HCT116 (cell line): ENCODE measurements at regions not wholly inside any gene's neighbourhood (a gene's known extent, or its start where the extent isn't known, plus 50 kb on each side); places are given as distances from the start of the nearest gene placed in this dataset.

ENCODE experiments used
- ATAC-seq: fragments of 200-7000 bp; cut with Tn5 transposase; 2 replicates; pipeline ENCODE4 v1.9.1; 2020; ENCODE audit warnings: mild to moderate bottlenecking, moderate library complexity
- BruUV-seq: library from RNA; stranded (reverse); fragments of 400-500 nt; replicated peaks from 2 replicates; lab custom pipeline; 2021; lab: Mats Ljungman, UMichigan
- CTCF ChIA-PET: fragments of 300-600 bp; sonication (Branson Sonifier 250); formaldehyde crosslinking; loops from one replicate; lab custom pipeline; 2021; ENCODE audit warnings: antibody characterized with exemption; lab: Charles Lee
- POLR2A ChIA-PET: fragments of 300-600, 350-600 bp; sonication (Branson Sonifier 250); formaldehyde crosslinking; loops from one replicate; lab custom pipeline; 2021; ENCODE audit warnings: antibody characterized with exemption; lab: Charles Lee
- RAD21 ChIA-PET, 2 experiments: fragments of 300-600 bp; sonication (Branson Sonifier 250); formaldehyde crosslinking; loops; one replicate each; lab custom pipeline; 2023; ENCODE audit warnings: low total read pairs in 2 of 2; ENCODE audit not compliant: uncharacterized antibody in 2 of 2, unreplicated experiment in 2 of 2, low non-redundant PET in 1 of 2; lab: Charles Lee
- DNase-seq: peaks from one replicate; pipeline ENCODE4 v3.0.0-alpha.2; 2010; ENCODE audit warnings: low read depth, low spot score
- H2AFZ ChIP-seq: fragments of 200-600 bp; shearing (Covaris generic), sonication (generic); 2 replicates; pipeline ENCODE4 v1.6.1; 2017; ENCODE audit warnings: low read depth, mixed run types, mixed read lengths, antibody characterized with exemption, low read length; ENCODE audit not compliant: poor library complexity, severe bottlenecking
- H3K27ac ChIP-seq: 2 replicates; pipeline ENCODE4 v1.5.1; 2012; ENCODE audit warnings: low read depth, low read length
- H3K27me3 ChIP-seq: fragments of 200-600 bp; sonication (generic); 2 replicates; pipeline ENCODE4 v1.6.1; 2016; ENCODE audit warnings: mixed run types, low read length, mixed read lengths; ENCODE audit not compliant: insufficient read depth
- H3K36me3 ChIP-seq, 2 experiments: fragments of 200-500 bp in 1 of 2; fragments of 200-600 bp in 1 of 2; sonication (Bioruptor generic) in 1 of 2; sonication (generic) in 1 of 2; 2 replicates each; pipeline versions ENCODE4 v1.5.1 to v1.6.1; 2014 to 2016; ENCODE audit warnings: low read length in 2 of 2, inconsistent platforms in 1 of 2, mixed read lengths in 1 of 2, mixed run types in 1 of 2; ENCODE audit not compliant: insufficient read depth in 2 of 2, control insufficient read depth in 1 of 2
- H3K4me1 ChIP-seq, 2 experiments: fragments of 200-600 bp in 1 of 2; sonication (generic) in 1 of 2; 2 replicates each; pipeline versions ENCODE4 v1.5.1 to v1.6.1; 2012 to 2017; ENCODE audit warnings: low read length in 2 of 2, inconsistent platforms in 1 of 2, mild to moderate bottlenecking in 1 of 2, mixed read lengths in 1 of 2, mixed run types in 1 of 2, moderate library complexity in 1 of 2; ENCODE audit not compliant: insufficient read depth in 2 of 2, control insufficient read depth in 1 of 2
- H3K4me2 ChIP-seq: fragments of 200-600 bp; sonication (generic); 2 replicates; pipeline ENCODE4 v1.6.1; 2017; ENCODE audit warnings: mixed run types, low read length, mixed read lengths
- H3K4me3 ChIP-seq, 2 experiments: fragments of 200-600 bp in 1 of 2; sonication (generic) in 1 of 2; replicated peaks in 1 of 2; 2 replicates each; pipeline ENCODE4 v1.5.1; 2011 to 2016; ENCODE audit warnings: low read length in 2 of 2, control low read depth in 1 of 2, low read depth in 1 of 2, mild to moderate bottlenecking in 1 of 2, mixed read lengths in 1 of 2, mixed run types in 1 of 2
- H3K79me2 ChIP-seq: fragments of 200-600 bp; sonication (generic); 2 replicates; pipeline ENCODE4 v1.6.1; 2017; ENCODE audit warnings: mild to moderate bottlenecking, mixed run types, low read length, moderate library complexity, mixed read lengths; ENCODE audit not compliant: insufficient read depth
- H3K9ac ChIP-seq: fragments of 200-600 bp; sonication (generic); 2 replicates; pipeline ENCODE4 v1.6.1; 2016; ENCODE audit warnings: low read length, mixed read lengths
- H3K9me2 ChIP-seq: fragments of 200-600 bp; sonication (generic), shearing (Covaris generic); 2 replicates; pipeline ENCODE4 v1.6.1; 2017; ENCODE audit warnings: mixed run types, mild to moderate bottlenecking, moderate library complexity; ENCODE audit not compliant: insufficient read depth
- H3K9me3 ChIP-seq, 2 experiments: fragments of 200-500 bp in 1 of 2; fragments of 200-600 bp in 1 of 2; sonication (Bioruptor generic) in 1 of 2; sonication (generic) in 1 of 2; 2 replicates each; pipeline ENCODE4 v1.6.1; 2014 to 2017; ENCODE audit warnings: low read length in 2 of 2, mixed read lengths in 2 of 2, inconsistent platforms in 1 of 2, low read depth in 1 of 2, mild to moderate bottlenecking in 1 of 2, mixed run types in 1 of 2, moderate library complexity in 1 of 2; ENCODE audit not compliant: control insufficient read depth in 1 of 2, insufficient read depth in 1 of 2
- H4K20me1 ChIP-seq: fragments of 200-600 bp; sonication (generic), shearing (Covaris generic); 2 replicates; pipeline ENCODE4 v1.6.1; 2017; ENCODE audit warnings: mixed run types, mild to moderate bottlenecking, moderate library complexity; ENCODE audit not compliant: insufficient read depth
- CBX3 ChIP-seq: IDR thresholded peaks from 2 replicates; pipeline ENCODE4 v1.6.1; 2012; ENCODE audit warnings: low read depth
- CEBPB ChIP-seq: IDR thresholded peaks from 2 replicates; pipeline ENCODE4 v1.6.1; 2012; ENCODE audit warnings: low read depth
- EGR1 ChIP-seq: IDR thresholded peaks from 2 replicates; pipeline ENCODE4 v1.6.1; 2012; ENCODE audit warnings: low read depth
- EZH2 ChIP-seq: fragments of 200-600 bp; sonication (generic); IDR thresholded peaks from 2 replicates; pipeline ENCODE4 v1.6.1; 2017; ENCODE audit warnings: antibody characterized with exemption, mixed run types
- EZH2phosphoT487 ChIP-seq: fragments of 200-600 bp; IDR thresholded peaks from 2 replicates; pipeline ENCODE4 v1.6.1; 2018; ENCODE audit warnings: antibody characterized with exemption, borderline replicate concordance
- FOSL1 ChIP-seq: IDR thresholded peaks from 2 replicates; pipeline ENCODE4 v1.6.1; 2012; ENCODE audit warnings: low read depth
- JUND ChIP-seq: IDR thresholded peaks from 2 replicates; pipeline ENCODE4 v1.6.1; 2012
- POLR2A ChIP-seq: IDR thresholded peaks from 2 replicates; pipeline ENCODE4 v1.7.0; 2011; ENCODE audit warnings: borderline replicate concordance; ENCODE audit not compliant: insufficient read depth, insufficient read length; ENCODE audit errors: extremely low read depth
- POLR2AphosphoS5 ChIP-seq: IDR thresholded peaks from 2 replicates; pipeline ENCODE4 v1.6.1; 2011; ENCODE audit warnings: mild to moderate bottlenecking, low read depth, low read length, moderate library complexity
- RAD21 ChIP-seq: IDR thresholded peaks from 2 replicates; pipeline ENCODE4 v1.6.1; 2012; ENCODE audit warnings: low read depth, mild to moderate bottlenecking
- SIN3A ChIP-seq: IDR thresholded peaks from 2 replicates; pipeline ENCODE4 v1.6.1; 2012; ENCODE audit warnings: low read depth
- TCF7L2 ChIP-seq: IDR thresholded peaks from 2 replicates; pipeline ENCODE4 v1.7.0; 2011; ENCODE audit warnings: borderline replicate concordance, inconsistent platforms; ENCODE audit not compliant: insufficient read depth, insufficient read length; ENCODE audit errors: extremely low read depth
- YY1 ChIP-seq: IDR thresholded peaks from 2 replicates; pipeline ENCODE4 v1.6.1; 2011; ENCODE audit warnings: low read length, low read depth, moderate library complexity, mild to moderate bottlenecking; ENCODE audit not compliant: insufficient replicate concordance; ENCODE audit errors: extremely low read depth
- intact Hi-C: fragments of 100-400 bp; cut with micrococcal nuclease; formaldehyde crosslinking; loops from 2 replicates; pipeline ENCODE4 v1.10.0; 2022
- TF ChIP-seq, protein P1 (sequence below): IDR thresholded peaks from 2 replicates; pipeline ENCODE4 v1.6.1; 2012
- TF ChIP-seq, protein P2 (sequence below): IDR thresholded peaks from 2 replicates; pipeline ENCODE4 v1.6.1; 2011; ENCODE audit warnings: mild to moderate bottlenecking, low read length, moderate library complexity; ENCODE audit not compliant: insufficient replicate concordance; ENCODE audit errors: extremely low read depth
- TF ChIP-seq, protein P3 (sequence below): IDR thresholded peaks from 2 replicates; pipeline ENCODE4 v1.6.1; 2012

DNA sequence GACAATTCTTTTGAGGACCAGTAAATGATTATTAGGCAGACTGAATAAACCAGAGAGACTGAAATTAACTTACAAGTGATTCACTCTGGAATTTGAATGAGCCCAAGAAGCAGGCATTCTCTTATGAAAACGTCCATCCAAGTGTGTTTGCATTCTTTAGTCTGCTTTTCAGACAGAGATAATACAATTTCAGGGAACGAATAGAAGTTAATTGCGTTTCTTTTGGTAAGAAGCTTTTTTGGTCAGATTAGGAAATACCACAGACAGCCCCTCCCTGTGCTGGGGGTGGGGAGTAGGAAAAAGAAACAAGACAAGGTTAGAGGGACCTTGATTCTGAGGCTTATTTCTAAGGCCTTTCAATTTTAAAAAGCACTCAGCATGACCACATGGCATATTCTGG lies 874.4 kb downstream of the SUCLG1 start:
- DNase-seq (no peak), ATAC-seq (no peak)
- H3K27ac ChIP-seq: no peak overlapping the region
- H3K27me3 ChIP-seq: no peaks in the 10 kb centered on the region
- no peak for TF ChIP-seq YY1
- TF ChIP-seq, protein P1, sequence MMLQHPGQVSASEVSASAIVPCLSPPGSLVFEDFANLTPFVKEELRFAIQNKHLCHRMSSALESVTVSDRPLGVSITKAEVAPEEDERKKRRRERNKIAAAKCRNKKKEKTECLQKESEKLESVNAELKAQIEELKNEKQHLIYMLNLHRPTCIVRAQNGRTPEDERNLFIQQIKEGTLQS: no peak
- no peak for TF ChIP-seq CEBPB
- no peak for TF ChIP-seq EGR1
- no peak for TF ChIP-seq JUND
- TF ChIP-seq, protein P2, sequence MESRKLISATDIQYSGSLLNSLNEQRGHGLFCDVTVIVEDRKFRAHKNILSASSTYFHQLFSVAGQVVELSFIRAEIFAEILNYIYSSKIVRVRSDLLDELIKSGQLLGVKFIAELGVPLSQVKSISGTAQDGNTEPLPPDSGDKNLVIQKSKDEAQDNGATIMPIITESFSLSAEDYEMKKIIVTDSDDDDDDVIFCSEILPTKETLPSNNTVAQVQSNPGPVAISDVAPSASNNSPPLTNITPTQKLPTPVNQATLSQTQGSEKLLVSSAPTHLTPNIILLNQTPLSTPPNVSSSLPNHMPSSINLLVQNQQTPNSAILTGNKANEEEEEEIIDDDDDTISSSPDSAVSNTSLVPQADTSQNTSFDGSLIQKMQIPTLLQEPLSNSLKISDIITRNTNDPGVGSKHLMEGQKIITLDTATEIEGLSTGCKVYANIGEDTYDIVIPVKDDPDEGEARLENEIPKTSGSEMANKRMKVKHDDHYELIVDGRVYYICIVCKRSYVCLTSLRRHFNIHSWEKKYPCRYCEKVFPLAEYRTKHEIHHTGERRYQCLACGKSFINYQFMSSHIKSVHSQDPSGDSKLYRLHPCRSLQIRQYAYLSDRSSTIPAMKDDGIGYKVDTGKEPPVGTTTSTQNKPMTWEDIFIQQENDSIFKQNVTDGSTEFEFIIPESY: no peak
- intact Hi-C loops: no loop called here
- no TSS peak for BruUV-seq
- no peaks in the 10 kb centered on the region for H3K36me3 ChIP-seq
- ChIA-PET POLR2A (no interaction called here), CTCF (no interaction called here), RAD21 (no interaction called here)
- no peak overlapping the region for H3K4me3 ChIP-seq
- H3K4me1 ChIP-seq: no peaks in the 10 kb centered on the region
- H3K79me2 ChIP-seq: no peaks in the 10 kb centered on the region
- H3K9me3 ChIP-seq: no peaks in the 10 kb centered on the region
- H3K9ac ChIP-seq: no peak overlapping the region
- no peaks in the 10 kb centered on the region for H3K9me2 ChIP-seq
- no peaks in the 10 kb centered on the region for H4K20me1 ChIP-seq
- no peak overlapping the region for H2AFZ ChIP-seq
- H3K4me2 ChIP-seq: no peak overlapping the region

DNA sequence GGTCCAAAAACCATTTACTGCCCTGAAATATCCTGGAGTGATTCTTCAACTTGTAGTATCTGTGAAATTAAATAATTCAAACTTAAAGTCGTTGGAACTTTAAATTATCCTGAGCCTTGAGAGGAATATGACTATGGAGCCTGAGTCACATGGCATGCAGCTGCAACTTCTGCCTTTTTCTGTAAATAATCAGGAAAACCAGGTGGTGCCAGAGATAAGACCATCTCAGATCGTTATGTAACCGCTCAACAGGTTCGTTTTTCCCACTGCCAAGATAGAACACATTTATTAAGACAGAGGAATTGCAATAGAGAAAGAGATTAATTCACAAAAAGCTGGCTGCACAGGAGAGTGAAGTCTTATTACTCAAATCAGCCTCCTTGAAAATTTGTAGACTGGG lies 876.5 kb downstream of the SUCLG1 start:
- intact Hi-C loops: no loop called here
- DNase-seq (no peak), ATAC-seq (no peak)
- no peaks in the 10 kb centered on the region for H3K9me2 ChIP-seq
- no peak overlapping the region for H2AFZ ChIP-seq
- H3K36me3 ChIP-seq: no peaks in the 10 kb centered on the region
- no peaks in the 10 kb centered on the region for H3K9me3 ChIP-seq
- H3K27ac ChIP-seq: no peak overlapping the region
- H3K4me3 ChIP-seq: no peak overlapping the region
- TF ChIP-seq POLR2AphosphoS5 (no peak), SIN3A (no peak), POLR2A (no peak), FOSL1 (no peak), JUND (no peak), YY1 (no peak), CBX3 (no peak), EZH2 (no peak), EZH2phosphoT487 (no peak), TCF7L2 (no peak), RAD21 (no peak)
- TF ChIP-seq, protein P3, sequence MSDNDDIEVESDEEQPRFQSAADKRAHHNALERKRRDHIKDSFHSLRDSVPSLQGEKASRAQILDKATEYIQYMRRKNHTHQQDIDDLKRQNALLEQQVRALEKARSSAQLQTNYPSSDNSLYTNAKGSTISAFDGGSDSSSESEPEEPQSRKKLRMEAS: no peak
- TF ChIP-seq, protein P1: no peak
- TF ChIP-seq, protein P2: no peak
- POLR2A ChIA-PET: no interaction called here
- no peak overlapping the region for H3K9ac ChIP-seq
- no peaks in the 10 kb centered on the region for H3K79me2 ChIP-seq
- no peaks in the 10 kb centered on the region for H4K20me1 ChIP-seq
- H3K27me3 ChIP-seq: no peaks in the 10 kb centered on the region
- H3K4me1 ChIP-seq: no peaks in the 10 kb centered on the region
- no TSS peak for BruUV-seq
- no peak overlapping the region for H3K4me2 ChIP-seq
- CTCF ChIA-PET: no interaction called here
- RAD21 ChIA-PET: no interaction called here
